OCI-LY1 (cell line): ENCODE measurements at regions not wholly inside any gene's neighbourhood (a gene's known extent, or its start where the extent isn't known, plus 50 kb on each side); places are given as distances from the start of the nearest gene placed in this dataset.
A peak's percentile ranks its signal among the peaks of the same experiment; 100 is the strongest.

Source experiments
- H2AFZ ChIP-seq: fragments of 200-600 bp; sonication (generic), shearing (Covaris generic); 2 replicates; pipeline ENCODE4 v1.6.0; 2014; ENCODE audit warnings: antibody characterized with exemption, mild to moderate bottlenecking, low read length
- H3F3A ChIP-seq: fragments of 200-600 bp; sonication (generic), shearing (Covaris generic); 2 replicates; pipeline ENCODE4 v1.6.0; 2014; ENCODE audit warnings: mild to moderate bottlenecking, antibody characterized with exemption, low read length, moderate library complexity; ENCODE audit not compliant: insufficient read depth
- H3K27ac ChIP-seq: fragments of 200-600 bp; sonication (generic); 2 replicates; pipeline ENCODE4 v1.5.1; 2014; ENCODE audit warnings: low read length, mixed run types, mild to moderate bottlenecking, low read depth; ENCODE audit not compliant: poor library complexity, severe bottlenecking
- H3K27me3 ChIP-seq: fragments of 200-600 bp; sonication (generic); 2 replicates; pipeline ENCODE4 v1.6.0; 2014; ENCODE audit warnings: antibody characterized with exemption, mild to moderate bottlenecking, low read length, moderate library complexity; ENCODE audit not compliant: insufficient read depth
- H3K36me3 ChIP-seq: fragments of 200-600 bp; sonication (generic); 2 replicates; pipeline ENCODE4 v1.6.1; 2014; ENCODE audit warnings: mild to moderate bottlenecking, antibody characterized with exemption, low read length, moderate library complexity, mixed read lengths; ENCODE audit not compliant: insufficient read depth
- H3K4me1 ChIP-seq: fragments of 200-600 bp; sonication (generic); 2 replicates; pipeline ENCODE4 v1.5.1; 2014; ENCODE audit warnings: mild to moderate bottlenecking, low read length, moderate library complexity; ENCODE audit not compliant: insufficient read depth, severe bottlenecking
- H3K4me2 ChIP-seq: fragments of 200-600 bp; sonication (generic), shearing (Covaris generic); 2 replicates; pipeline ENCODE4 v1.6.1; 2014; ENCODE audit warnings: low read length
- H3K4me3 ChIP-seq: fragments of 200-600 bp; sonication (generic); 2 replicates; pipeline ENCODE4 v1.5.1; 2014; ENCODE audit warnings: low read length, low read depth, mild to moderate bottlenecking, mixed read lengths; ENCODE audit not compliant: poor library complexity, severe bottlenecking
- H3K79me2 ChIP-seq: fragments of 200-600 bp; shearing (Covaris generic); 2 replicates; pipeline ENCODE4 v1.6.1; 2016; ENCODE audit warnings: mixed run types, low read length, mixed read lengths; ENCODE audit not compliant: insufficient read depth
- H3K9ac ChIP-seq: fragments of 200-600 bp; sonication (generic), shearing (Covaris generic); 2 replicates; pipeline ENCODE4 v1.6.1; 2014; ENCODE audit warnings: mild to moderate bottlenecking, low read length, mixed read lengths
- H3K9me2 ChIP-seq: fragments of 200-600 bp; sonication (generic), shearing (Covaris generic); 2 replicates; pipeline ENCODE4 v1.6.1; 2014; ENCODE audit warnings: low read depth, mild to moderate bottlenecking, low read length, mixed read lengths
- H3K9me3 ChIP-seq: fragments of 200-600 bp; shearing (Covaris generic); 2 replicates; pipeline ENCODE4 v1.6.1; 2014; ENCODE audit warnings: low read length, mixed read lengths
- H4K20me1 ChIP-seq: fragments of 200-600 bp; sonication (generic), shearing (Covaris generic); 2 replicates; pipeline ENCODE4 v1.6.0; 2016; ENCODE audit warnings: mild to moderate bottlenecking, low read length; ENCODE audit not compliant: insufficient read depth
- EZH2 ChIP-seq: fragments of 200-600 bp; sonication (generic), shearing (Covaris generic); IDR thresholded peaks from 2 replicates; pipeline ENCODE4 v1.8.0; 2017; ENCODE audit warnings: borderline replicate concordance, mixed run types, mild to moderate bottlenecking, antibody characterized with exemption, low read length, moderate library complexity, mixed read lengths
- TF ChIP-seq, protein P1 (sequence below): fragments of 200-600 bp; sonication (generic), shearing (Covaris generic); IDR thresholded peaks from 2 replicates; pipeline ENCODE4 v1.5.1; 2017; ENCODE audit warnings: mild to moderate bottlenecking, antibody characterized with exemption, low read length, moderate library complexity, mixed read lengths

DNA sequence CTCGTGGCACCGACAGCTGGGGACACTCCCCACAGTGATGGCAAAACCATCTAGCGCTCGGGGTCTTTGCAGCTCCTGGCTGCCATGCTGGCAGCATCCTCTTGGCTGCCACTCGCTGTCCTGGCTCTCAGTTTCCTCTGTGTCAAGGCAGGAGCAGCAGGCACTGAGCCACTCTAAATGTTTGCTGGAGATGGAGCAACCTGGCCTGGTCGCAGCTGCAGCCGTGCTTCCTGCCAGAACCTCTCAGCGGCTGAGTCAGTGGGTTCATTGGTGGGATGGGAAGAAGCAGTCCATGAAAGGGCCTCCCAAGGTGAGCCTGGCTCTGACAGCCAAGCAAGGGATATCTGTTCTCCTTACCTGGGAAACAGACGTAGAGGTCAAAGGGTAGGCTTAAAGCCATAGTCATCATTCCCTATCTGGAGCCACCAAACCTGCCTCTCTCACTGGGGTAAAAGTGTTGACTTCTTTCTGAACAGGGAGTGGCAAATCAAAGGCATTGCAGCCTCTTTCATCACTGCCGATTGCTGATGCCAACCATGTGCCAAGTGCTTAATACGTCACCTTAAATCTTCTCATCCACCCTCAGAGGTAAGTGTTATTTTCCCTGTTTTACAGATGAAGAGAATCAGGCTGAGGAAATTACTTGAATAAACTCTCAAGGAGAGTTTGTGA, 304.8 kb upstream of the ZNF462 start:
- Histone ChIP-seq H3K4me2 (no peak overlapping the region), H3K9me3 (peaks cover 5% of the 10 kb centered on the region; the same call in 1 of the 2 replicates), H3K27ac (no peak overlapping the region), H3K9me2 (no peaks in the 10 kb centered on the region), H3K79me2 (no peaks in the 10 kb centered on the region), H3F3A (no peaks in the 10 kb centered on the region), H3K9ac (no peak overlapping the region), H3K36me3 (no peaks in the 10 kb centered on the region), H3K4me1 (no peaks in the 10 kb centered on the region), H2AFZ (no peak overlapping the region), H3K27me3 (no peaks in the 10 kb centered on the region), H4K20me1 (no peaks in the 10 kb centered on the region), H3K4me3 (no peak overlapping the region)
- no peak for TF ChIP-seq EZH2
- TF ChIP-seq, protein P1, sequence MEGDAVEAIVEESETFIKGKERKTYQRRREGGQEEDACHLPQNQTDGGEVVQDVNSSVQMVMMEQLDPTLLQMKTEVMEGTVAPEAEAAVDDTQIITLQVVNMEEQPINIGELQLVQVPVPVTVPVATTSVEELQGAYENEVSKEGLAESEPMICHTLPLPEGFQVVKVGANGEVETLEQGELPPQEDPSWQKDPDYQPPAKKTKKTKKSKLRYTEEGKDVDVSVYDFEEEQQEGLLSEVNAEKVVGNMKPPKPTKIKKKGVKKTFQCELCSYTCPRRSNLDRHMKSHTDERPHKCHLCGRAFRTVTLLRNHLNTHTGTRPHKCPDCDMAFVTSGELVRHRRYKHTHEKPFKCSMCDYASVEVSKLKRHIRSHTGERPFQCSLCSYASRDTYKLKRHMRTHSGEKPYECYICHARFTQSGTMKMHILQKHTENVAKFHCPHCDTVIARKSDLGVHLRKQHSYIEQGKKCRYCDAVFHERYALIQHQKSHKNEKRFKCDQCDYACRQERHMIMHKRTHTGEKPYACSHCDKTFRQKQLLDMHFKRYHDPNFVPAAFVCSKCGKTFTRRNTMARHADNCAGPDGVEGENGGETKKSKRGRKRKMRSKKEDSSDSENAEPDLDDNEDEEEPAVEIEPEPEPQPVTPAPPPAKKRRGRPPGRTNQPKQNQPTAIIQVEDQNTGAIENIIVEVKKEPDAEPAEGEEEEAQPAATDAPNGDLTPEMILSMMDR = no peak

DNA sequence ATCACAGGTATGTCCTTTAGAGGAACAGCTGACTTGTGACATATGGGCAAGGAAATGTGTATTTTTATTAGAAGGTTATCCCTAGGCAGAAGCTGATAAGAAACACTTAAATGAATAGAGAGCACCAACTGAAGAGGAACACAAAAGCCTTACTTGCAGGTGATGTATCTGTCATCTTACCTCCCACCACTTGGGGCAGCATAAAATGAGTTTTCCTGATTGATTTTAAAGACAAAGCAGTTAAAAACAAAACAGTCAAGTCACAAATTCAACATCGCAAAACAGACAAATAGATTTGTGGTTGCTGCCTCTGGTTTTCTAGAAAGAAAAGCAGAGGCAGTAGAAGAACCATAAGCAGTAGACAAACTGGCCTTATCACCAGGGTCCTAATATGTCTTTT, 302.4 kb upstream of the ZNF462 start:
- Histone ChIP-seq H3K4me1 (no peaks in the 10 kb centered on the region), H3K4me3 (no peak overlapping the region), H3F3A (no peaks in the 10 kb centered on the region), H3K27ac (no peak overlapping the region), H3K4me2 (no peak overlapping the region), H3K27me3 (no peaks in the 10 kb centered on the region), H4K20me1 (no peaks in the 10 kb centered on the region), H2AFZ (no peak overlapping the region), H3K79me2 (no peaks in the 10 kb centered on the region), H3K9ac (no peak overlapping the region), H3K9me3 (no peaks in the 10 kb centered on the region), H3K9me2 (no peaks in the 10 kb centered on the region), H3K36me3 (no peaks in the 10 kb centered on the region)
- no peak for TF ChIP-seq EZH2
- TF ChIP-seq, protein P1 = peak; percentile 45; the same call in 1 of the 2 replicates

DNA sequence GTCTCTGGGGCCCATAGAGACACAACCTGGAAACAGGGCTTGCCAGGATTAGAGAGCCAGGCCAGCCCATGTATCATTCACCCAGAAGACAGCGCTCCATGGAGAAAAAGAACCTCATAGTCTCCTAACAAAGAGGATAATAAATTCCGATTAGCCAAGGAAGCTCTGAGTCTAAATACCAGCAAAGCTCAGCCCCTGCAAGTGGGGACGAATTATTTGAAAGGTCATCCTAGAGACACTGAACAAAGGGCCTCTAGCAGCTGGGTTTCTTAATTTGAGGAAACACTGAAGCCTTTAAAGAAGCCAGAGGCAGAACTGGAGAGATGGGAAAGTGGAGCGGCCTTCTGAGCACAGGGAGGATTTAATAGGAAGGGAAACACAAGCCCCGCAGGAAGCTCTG, 287.1 kb upstream of the ZNF462 start:
- H3K9me2 ChIP-seq = no peaks in the 10 kb centered on the region
- no peak overlapping the region for H3K27ac ChIP-seq
- H3F3A ChIP-seq = no peaks in the 10 kb centered on the region
- H3K9ac ChIP-seq = no peak overlapping the region
- no peaks in the 10 kb centered on the region for H3K9me3 ChIP-seq
- H3K79me2 ChIP-seq = no peaks in the 10 kb centered on the region
- H4K20me1 ChIP-seq = no peaks in the 10 kb centered on the region
- no peak overlapping the region for H2AFZ ChIP-seq
- H3K36me3 ChIP-seq = no peaks in the 10 kb centered on the region
- TF ChIP-seq, protein P1 = no peak
- TF ChIP-seq EZH2 = no peak
- H3K4me3 ChIP-seq = no peak overlapping the region
- no peaks in the 10 kb centered on the region for H3K4me1 ChIP-seq
- H3K27me3 ChIP-seq = no peaks in the 10 kb centered on the region
- no peak overlapping the region for H3K4me2 ChIP-seq
